Fibroblast of lung (primary cell): ENCODE measurements at regions not wholly inside any gene's neighbourhood (a gene's known extent, or its start where the extent isn't known, plus 50 kb on each side); places are given as distances from the start of the nearest gene placed in this dataset.

Source experiments
- DNase-seq, 2 donors: peaks; one replicate each; pipeline versions ENCODE4 v3.0.0 to v3.0.0-alpha.2; 2010; ENCODE audit warnings: low read depth in 2 of 2
- H2AFZ ChIP-seq: 2 replicates; pipeline ENCODE4 v1.5.1; 2012; ENCODE audit warnings: low read length, control low read depth, inconsistent platforms
- H3K27ac ChIP-seq: 2 replicates; pipeline ENCODE4 v1.5.1; 2011; ENCODE audit warnings: low read length, control low read depth; ENCODE audit not compliant: insufficient read depth
- H3K27me3 ChIP-seq: 2 replicates; pipeline ENCODE4 v1.5.1; 2011; ENCODE audit warnings: mild to moderate bottlenecking, low read length; ENCODE audit not compliant: control insufficient read depth, insufficient read depth
- H3K36me3 ChIP-seq: 2 replicates; pipeline ENCODE4 v1.5.1; 2011; ENCODE audit warnings: low read length; ENCODE audit not compliant: control insufficient read depth, insufficient read depth
- H3K4me1 ChIP-seq: 2 replicates; pipeline ENCODE4 v1.5.1; 2011; ENCODE audit warnings: low read length; ENCODE audit not compliant: control insufficient read depth, insufficient read depth; ENCODE audit errors: extremely low read depth
- H3K4me2 ChIP-seq: 2 replicates; pipeline ENCODE4 v1.5.1; 2011; ENCODE audit warnings: low read length, control low read depth; ENCODE audit not compliant: insufficient read depth; ENCODE audit errors: extremely low read depth
- H3K4me3 ChIP-seq, 4 experiments: fragments of 200-600 bp in 1 of 4; sonication (generic) in 1 of 4; replicated peaks in 1 of 4; 2 replicates each; pipeline ENCODE4 v1.5.1; 2011 to 2016; ENCODE audit warnings: low read length in 4 of 4, low read depth in 3 of 4, mild to moderate bottlenecking in 3 of 4, control low read depth in 2 of 4, inconsistent platforms in 1 of 4, mixed read lengths in 1 of 4; ENCODE audit not compliant: insufficient read depth in 1 of 4; ENCODE audit errors: control extremely low read depth in 1 of 4
- H3K79me2 ChIP-seq: 2 replicates; pipeline ENCODE4 v1.5.1; 2012; ENCODE audit warnings: mild to moderate bottlenecking, low read length, inconsistent platforms; ENCODE audit not compliant: control insufficient read depth, insufficient read depth
- H3K9ac ChIP-seq: 2 replicates; pipeline ENCODE4 v1.5.1; 2011; ENCODE audit warnings: mild to moderate bottlenecking, low read length, control low read depth; ENCODE audit not compliant: insufficient read depth
- H3K9me3 ChIP-seq: 2 replicates; pipeline ENCODE4 v1.5.1; 2012; ENCODE audit warnings: low read depth, low read length; ENCODE audit not compliant: control insufficient read depth, insufficient read depth
- H4K20me1 ChIP-seq: 2 replicates; pipeline ENCODE4 v1.5.1; 2011; ENCODE audit warnings: low read length; ENCODE audit not compliant: control insufficient read depth, insufficient read depth; ENCODE audit errors: extremely low read depth
- CTCF ChIP-seq, 2 donors: IDR thresholded peaks in 1 of 2; conservative IDR thresholded peaks in 1 of 2; 1 replicate in 1 of 2; 2 replicates in 1 of 2; pipeline ENCODE4 v1.5.1; 2011 to 2012; ENCODE audit warnings: low read length in 2 of 2, control low read depth in 1 of 2, inconsistent platforms in 1 of 2, low read depth in 1 of 2, mild to moderate bottlenecking in 1 of 2
- EZH2 ChIP-seq: IDR thresholded peaks from 2 replicates; pipeline ENCODE4 v1.5.1; 2012; ENCODE audit warnings: low read length, control low read depth, mild to moderate bottlenecking; ENCODE audit errors: missing control alignments

- DNase-seq, result no peak
Observed at GRCh38 chrX:20593836-20594235, 327.1 kb upstream of the RPS6KA3 start.

DNA sequence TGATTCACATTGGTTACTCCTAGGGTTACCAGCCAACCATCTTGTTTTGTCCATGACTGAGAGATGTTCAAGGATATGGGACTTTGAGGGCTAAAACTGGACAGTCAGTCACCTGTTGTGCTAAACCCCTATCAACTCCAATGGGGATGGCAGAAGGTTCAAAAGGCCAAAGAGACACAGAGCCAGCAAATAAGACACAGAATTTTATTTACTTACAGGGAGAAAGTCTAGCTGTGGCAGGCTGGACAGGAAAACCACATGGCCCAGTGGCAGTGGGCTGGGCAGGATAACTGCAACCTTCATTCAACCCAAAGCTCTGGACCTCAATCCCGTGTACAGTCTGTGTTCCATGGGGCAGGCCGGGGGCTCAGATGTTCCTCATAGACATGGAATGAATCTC is 326.7 kb upstream of the RPS6KA3 start:
- no peaks in the 10 kb centered on the region for H3K27me3 ChIP-seq
- H4K20me1 ChIP-seq, result no peaks in the 10 kb centered on the region
- DNase-seq, result no peak
- H3K9ac ChIP-seq, result no peak overlapping the region
- no peaks in the 10 kb centered on the region for H3K4me1 ChIP-seq
- TF ChIP-seq CTCF (conservative IDR thresholded peaks at IDR 0.05 in 1 of 2, IDR thresholded peaks at IDR 0.05 in 1 of 2; ENCODE audit: low read depth in 1 of 2, low read length in 2 of 2), result no peak
- TF ChIP-seq EZH2, result no peak
- no peaks in the 10 kb centered on the region for H3K36me3 ChIP-seq
- no peak overlapping the region for H2AFZ ChIP-seq
- no peak overlapping the region for H3K27ac ChIP-seq
- no peak overlapping the region for H3K4me2 ChIP-seq
- H3K79me2 ChIP-seq, result no peaks in the 10 kb centered on the region
- H3K4me3 ChIP-seq, result no peak overlapping the region
- no peaks in the 10 kb centered on the region for H3K9me3 ChIP-seq

More at GRCh38 chrX:20593836-20594235, 327.1 kb upstream of the RPS6KA3 start:
- H4K20me1 ChIP-seq, result no peaks in the 10 kb centered on the region
- no peak overlapping the region for H2AFZ ChIP-seq
- no peak overlapping the region for H3K27ac ChIP-seq
- no peaks in the 10 kb centered on the region for H3K9me3 ChIP-seq
- TF ChIP-seq CTCF (conservative IDR thresholded peaks at IDR 0.05 in 1 of 2, IDR thresholded peaks at IDR 0.05 in 1 of 2; ENCODE audit: low read depth in 1 of 2, low read length in 2 of 2) (no peak), EZH2 (no peak)
- H3K36me3 ChIP-seq, result no peaks in the 10 kb centered on the region
- no peaks in the 10 kb centered on the region for H3K27me3 ChIP-seq
- H3K79me2 ChIP-seq, result no peaks in the 10 kb centered on the region
- H3K4me3 ChIP-seq, result no peak overlapping the region
- H3K9ac ChIP-seq, result no peak overlapping the region
- H3K4me2 ChIP-seq, result no peak overlapping the region
- no peaks in the 10 kb centered on the region for H3K4me1 ChIP-seq

GRCh38 chrX:20591246-20591645 is 324.5 kb upstream of the RPS6KA3 start:
- TF ChIP-seq CTCF (conservative IDR thresholded peaks at IDR 0.05 in 1 of 2, IDR thresholded peaks at IDR 0.05 in 1 of 2; ENCODE audit: low read depth in 1 of 2, low read length in 2 of 2) (no peak), EZH2 (no peak)
- DNase-seq, result no peak
- no peaks in the 10 kb centered on the region for H3K27me3 ChIP-seq
- no peaks in the 10 kb centered on the region for H3K79me2 ChIP-seq
- H3K4me3 ChIP-seq, result no peak overlapping the region
- no peaks in the 10 kb centered on the region for H3K36me3 ChIP-seq
- H3K27ac ChIP-seq, result no peak overlapping the region
- H3K4me2 ChIP-seq, result no peak overlapping the region
- H3K9me3 ChIP-seq, result no peaks in the 10 kb centered on the region
- H4K20me1 ChIP-seq, result no peaks in the 10 kb centered on the region
- no peaks in the 10 kb centered on the region for H3K4me1 ChIP-seq
- H2AFZ ChIP-seq, result no peak overlapping the region
- H3K9ac ChIP-seq, result no peak overlapping the region
